ENCODE measurements at regions not wholly inside any gene's neighbourhood (a gene's known extent, or its start where the extent isn't known, plus 50 kb on each side); places are given as distances from the start of the nearest gene placed in this dataset.

GRCh38 chr6:112511441-112511840 is 164.3 kb downstream of the RFPL4B start:
- H3K27ac ChIP-seq (ENCODE audit: insufficient read depth, low read depth, low read length), result no peak overlapping the region
- CTCF ChIA-PET, result interaction anchor here (0.7 to 1.0 kb wide), 2 partner anchors 13 to 109 kb away, joined by 3 read pairs; no protein-coding TSS in a partner anchor
- no peaks in the 10 kb centered on the region for H3K36me3 ChIP-seq (ENCODE audit: control insufficient read depth in 2 of 2, extremely low read depth in 1 of 2, insufficient read depth in 2 of 2, low read length in 2 of 2)
- TF ChIP-seq POLR2AphosphoS5 (IDR thresholded peaks at IDR 0.05; ENCODE audit: insufficient read depth, low read depth, low read length), result no peak
- TF ChIP-seq MAX (IDR thresholded peaks at IDR 0.05; ENCODE audit: insufficient read depth, insufficient read length), result no peak
- no peak for TF ChIP-seq FOS (IDR thresholded peaks at IDR 0.05; ENCODE audit: borderline replicate concordance, insufficient read depth, low read length)
- TF ChIP-seq POLR2A (IDR thresholded peaks at IDR 0.05; ENCODE audit: low read depth, low read length), result no peak
- TF ChIP-seq GATA2 (IDR thresholded peaks at IDR 0.05; ENCODE audit: insufficient read depth, insufficient read length, low read depth, low read length), result no peak
- no peak for TF ChIP-seq MYC (IDR thresholded peaks at IDR 0.05; ENCODE audit: low read depth, low read length)
- TF ChIP-seq CTCF (IDR thresholded peaks at IDR 0.05; ENCODE audit: extremely low read depth in 1 of 2, insufficient read depth in 1 of 2, low read depth in 1 of 2, low read length in 2 of 2), result no peak
- TF ChIP-seq EZH2 (IDR thresholded peaks at IDR 0.05; ENCODE audit: borderline replicate concordance, low read depth, low read length, severe bottlenecking), result no peak
- DNase-seq (ENCODE audit: low read depth, low spot score) (no peak), FAIRE-seq (no peak)
- H3K4me3 ChIP-seq (replicated peaks in 1 of 3; ENCODE audit: insufficient read depth in 1 of 3, low read depth in 1 of 3, low read length in 3 of 3), result no peak overlapping the region
- dilution Hi-C loops (cut with MboI; ENCODE audit: extremely low pct_ligation_motif_present, low sequenced_read_pairs), result no loop called here
- no peak overlapping the region for H3K4me2 ChIP-seq (ENCODE audit: insufficient read depth, low read length)
- H3K4me1 ChIP-seq (ENCODE audit: control insufficient read depth, extremely low read depth, insufficient read depth, low read length), result no peaks in the 10 kb centered on the region
- no peaks in the 10 kb centered on the region for H3K79me2 ChIP-seq (ENCODE audit: control insufficient read depth, insufficient read depth, low read length)
- H4K20me1 ChIP-seq (replicated peaks; ENCODE audit: control insufficient read depth, extremely low read depth, insufficient read depth, low read length), result no peaks in the 10 kb centered on the region
- no peaks in the 10 kb centered on the region for H3K9me1 ChIP-seq (replicated peaks; ENCODE audit: control insufficient read depth, extremely low read depth, insufficient read depth, low read length)
- peaks cover 3 to 7% of the 10 kb centered on the region in 2 experiments for H3K27me3 ChIP-seq (ENCODE audit: control insufficient read depth in 2 of 2, insufficient read depth in 2 of 2, low read length in 2 of 2)
- H3K9ac ChIP-seq (replicated peaks; ENCODE audit: extremely low read depth, insufficient read depth, low read length), result no peak overlapping the region
- H3K9me3 ChIP-seq (replicated peaks; ENCODE audit: control insufficient read depth, insufficient read depth, low read length), result no peaks in the 10 kb centered on the region
- no peak overlapping the region for H2AFZ ChIP-seq (ENCODE audit: low read depth, low read length)
- intact Hi-C loops (cut with micrococcal nuclease), result no loop called here
- BruUV-seq (replicated peaks), result no TSS peak
- POLR2A ChIA-PET, result no interaction called here

Measured in endothelial cell of umbilical vein (primary cell).